Heart left ventricle (tissue), 16 donors: ENCODE measurements at regions not wholly inside any gene's neighbourhood (a gene's known extent, or its start where the extent isn't known, plus 50 kb on each side); places are given as distances from the start of the nearest gene placed in this dataset.
A peak's percentile ranks its signal among the peaks of the same experiment; 100 is the strongest.

ENCODE experiments used
- ATAC-seq, 4 donors: fragments of 200-7000 bp; cut with Tn5 transposase; one replicate each; pipeline ENCODE4 v1.9.1; 2020 to 2022; ENCODE audit warnings: moderate library complexity in 4 of 4, mild to moderate bottlenecking in 3 of 4, moderate number of reproducible peaks in 1 of 4
- DNase-seq, 5 donors: peaks; one replicate each; pipeline ENCODE4 v3.0.0-alpha.2; 2020
- H3K27ac ChIP-seq, 12 donors: fragments of 200-600 bp; sonication (generic) in 4 of 12; one replicate each; pipeline versions ENCODE4 v1.5.0 to v1.8.0; 2016 to 2022; ENCODE audit warnings: mild to moderate bottlenecking in 2 of 12
- H3K27me3 ChIP-seq, 9 donors: fragments of 200-600 bp; sonication (generic) in 2 of 9; one replicate each; pipeline versions ENCODE4 v1.5.1 to v1.8.0; 2016 to 2022; ENCODE audit warnings: mild to moderate bottlenecking in 3 of 9
- H3K36me3 ChIP-seq, 9 donors: fragments of 200-600 bp; sonication (generic) in 2 of 9; one replicate each; pipeline versions ENCODE4 v1.5.0 to v1.8.0; 2018 to 2022; ENCODE audit warnings: mild to moderate bottlenecking in 2 of 9
- H3K4me1 ChIP-seq, 12 donors: fragments of 200-600 bp; sonication (generic) in 4 of 12; one replicate each; pipeline versions ENCODE4 v1.5.0 to v1.8.0; 2016 to 2022; ENCODE audit warnings: mild to moderate bottlenecking in 3 of 12
- H3K4me3 ChIP-seq, 12 donors: fragments of 200-600 bp; sonication (generic) in 4 of 12; one replicate each; pipeline versions ENCODE4 v1.5.0 to v1.8.0; 2017 to 2022; ENCODE audit warnings: mild to moderate bottlenecking in 9 of 12, moderate library complexity in 4 of 12
- H3K9me3 ChIP-seq, 12 donors: fragments of 200-600 bp; sonication (generic) in 4 of 12; one replicate each; pipeline versions ENCODE4 v1.5.0 to v1.8.0; 2016 to 2022; ENCODE audit warnings: mild to moderate bottlenecking in 1 of 12
- POLR2A ChIP-seq, 2 donors: fragments of 450-650 bp; IDR thresholded peaks; one replicate each; pipeline ENCODE4 v1.6.1; 2017; ENCODE audit warnings: antibody characterized with exemption in 2 of 2, mild to moderate bottlenecking in 2 of 2, moderate library complexity in 2 of 2
- WGBS, 4 donors: extraction: QIAGEN DNeasy Blood & Tissue Kit in 2 of 4; methylation state at CpG; one replicate each; pipeline versions ENCODE4 v1.1.5 to v1.1.7; 2013 to 2018; 5-methylcytosine and 5-hydroxymethylcytosine counted together
- intact Hi-C, 10 donors: fragments of 100-400 bp; cut with DNase I; formaldehyde crosslinking; loops; one replicate each; pipeline versions ENCODE4 v1.11.1 to v1.14.2; 2022
- TF ChIP-seq, protein P1 (sequence below), 12 donors: fragments of 200-600 bp; sonication (generic) in 4 of 12; IDR thresholded peaks; one replicate each; pipeline versions ENCODE4 v1.5.0 to v1.8.0; 2018 to 2022; ENCODE audit warnings: antibody characterized with exemption in 12 of 12, mild to moderate bottlenecking in 5 of 12
- donor health status: ischemic (EF 13 %, LVEDD 7.1; RV severe dilation, severe dysfunction).
- donor health status: healthy with polysubstance abuse.
- donor health status: DM: no; HTN: yes; CAD: no.
- donor health status: DM: no; HTN: no; CAD: no.
- donor health status: ischemic (EF 25% LVEDD 6.9; RV normal size, moderate dysfunction).
- donor health status: ischemic (EF 25% LVEDD 5.7; RV mildly dilated, moderate dysfunction).
- donor health status: healthy.
- donor health status: DM: yes; HTN: yes; CAD: no.
- donor health status: ischemic (EF 35%, LVEDD 5.7; RV mildly dilated, moderate dysfunction).
- donor health status: nonischemic (EF 11% LVEDD 7.7; RV severe dilation, severe dysfunction).
- donor health status: DM: yes; HTN: yes; CAD: no.
- donor health status: PGD.
- donor health status: ischemic (EF 29% LVEDD 5.4; RV normal size, mild dysfunction).
- donor health status: nonischemic (EF 23%, LVEDD 6.1; RV moderate dilation, normal function).

DNA sequence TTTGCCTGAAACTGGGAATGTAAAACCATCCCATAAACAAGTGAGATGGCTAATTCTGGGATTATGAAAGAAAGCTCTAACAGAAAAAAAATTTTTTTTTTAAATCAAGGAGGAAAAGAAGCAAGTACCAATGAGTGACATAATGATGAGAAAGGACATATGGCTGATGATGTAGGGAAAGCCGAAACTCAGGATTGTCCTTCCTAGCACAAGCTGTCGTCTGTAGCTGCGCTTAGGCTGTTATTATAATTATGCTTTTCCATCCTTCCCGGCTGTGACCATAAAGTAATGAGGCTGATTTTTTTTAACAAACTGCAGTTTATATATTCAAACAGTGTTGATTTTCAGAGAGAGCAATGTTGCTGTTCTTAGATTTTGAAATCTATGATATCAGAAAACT is 209.8 kb upstream of the NOCT start:
- no peak for DNase-seq
- TF ChIP-seq POLR2A (IDR thresholded peaks at IDR 0.05), result no peak
- TF ChIP-seq, protein P1, sequence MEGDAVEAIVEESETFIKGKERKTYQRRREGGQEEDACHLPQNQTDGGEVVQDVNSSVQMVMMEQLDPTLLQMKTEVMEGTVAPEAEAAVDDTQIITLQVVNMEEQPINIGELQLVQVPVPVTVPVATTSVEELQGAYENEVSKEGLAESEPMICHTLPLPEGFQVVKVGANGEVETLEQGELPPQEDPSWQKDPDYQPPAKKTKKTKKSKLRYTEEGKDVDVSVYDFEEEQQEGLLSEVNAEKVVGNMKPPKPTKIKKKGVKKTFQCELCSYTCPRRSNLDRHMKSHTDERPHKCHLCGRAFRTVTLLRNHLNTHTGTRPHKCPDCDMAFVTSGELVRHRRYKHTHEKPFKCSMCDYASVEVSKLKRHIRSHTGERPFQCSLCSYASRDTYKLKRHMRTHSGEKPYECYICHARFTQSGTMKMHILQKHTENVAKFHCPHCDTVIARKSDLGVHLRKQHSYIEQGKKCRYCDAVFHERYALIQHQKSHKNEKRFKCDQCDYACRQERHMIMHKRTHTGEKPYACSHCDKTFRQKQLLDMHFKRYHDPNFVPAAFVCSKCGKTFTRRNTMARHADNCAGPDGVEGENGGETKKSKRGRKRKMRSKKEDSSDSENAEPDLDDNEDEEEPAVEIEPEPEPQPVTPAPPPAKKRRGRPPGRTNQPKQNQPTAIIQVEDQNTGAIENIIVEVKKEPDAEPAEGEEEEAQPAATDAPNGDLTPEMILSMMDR (IDR thresholded peaks at IDR 0.05), result no peak
- no peak overlapping the region for H3K27ac ChIP-seq
- no peak for ATAC-seq
- peaks cover 0 to 9% (median 0%) of the 10 kb centered on the region in 12 donors for H3K4me1 ChIP-seq
- H3K27me3 ChIP-seq, result peaks cover 0 to 15% (median 0%) of the 10 kb centered on the region in 9 donors
- no peak overlapping the region for H3K4me3 ChIP-seq
- no peaks in the 10 kb centered on the region for H3K9me3 ChIP-seq
- intact Hi-C loops, result no loop called here
- H3K36me3 ChIP-seq, result no peaks in the 10 kb centered on the region
- WGBS, 4 donors, result 69 to 85% (median 77%) methylated on average over 4 of the region's 4 CpGs

GRCh38 chr4:138804711-138805110 is 210.9 kb upstream of the NOCT start:
- TF ChIP-seq POLR2A (IDR thresholded peaks at IDR 0.05), result no peak
- TF ChIP-seq, protein P1 (IDR thresholded peaks at IDR 0.05), result no peak
- DNase-seq (peak in 1 of 5 donors; percentile 23), ATAC-seq (peak; percentile 62 to 93 (median 81))
- 3 to 5% (median 4%) methylated on average over 9 of the region's 9 CpGs for WGBS, 4 donors
- H3K9me3 ChIP-seq, result no peaks in the 10 kb centered on the region
- H3K4me1 ChIP-seq, result peaks cover 0 to 9% (median 0%) of the 10 kb centered on the region in 12 donors
- intact Hi-C loops, result no loop called here
- H3K36me3 ChIP-seq, result no peaks in the 10 kb centered on the region
- H3K27ac ChIP-seq, result no peak overlapping the region
- no peak overlapping the region for H3K4me3 ChIP-seq
- H3K27me3 ChIP-seq, result peaks cover 0 to 15% (median 0%) of the 10 kb centered on the region in 9 donors

DNA sequence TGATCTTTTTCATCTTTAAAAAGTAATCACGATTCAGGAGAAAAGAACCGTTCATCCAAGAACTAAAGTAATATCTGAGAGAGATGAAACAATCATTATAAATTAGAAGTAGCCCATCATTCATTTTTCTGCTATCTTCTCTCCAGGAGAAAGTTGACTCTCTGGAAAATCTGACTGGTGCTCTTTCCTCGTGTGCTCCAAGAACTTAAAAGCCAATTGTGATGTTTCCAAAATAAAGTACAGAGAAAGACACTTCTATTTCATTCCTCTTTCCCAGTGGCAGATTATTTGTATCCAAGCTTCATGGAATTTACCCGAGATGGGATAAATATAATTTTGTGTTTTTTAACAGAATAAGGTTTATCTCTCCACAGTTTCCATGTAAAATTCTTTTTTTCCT is 212.5 kb upstream of the NOCT start:
- Histone ChIP-seq H3K27me3 (peaks cover 0 to 15% (median 0%) of the 10 kb centered on the region in 9 donors), H3K4me3 (no peak overlapping the region), H3K27ac (no peak overlapping the region), H3K4me1 (peaks cover 0 to 9% (median 0%) of the 10 kb centered on the region in 12 donors), H3K9me3 (no peaks in the 10 kb centered on the region), H3K36me3 (no peaks in the 10 kb centered on the region)
- ATAC-seq, result no peak
- no peak for DNase-seq
- WGBS, 4 donors, result 70 to 83% (median 77%) methylated on average over 4 of the region's 4 CpGs
- TF ChIP-seq, protein P1 (IDR thresholded peaks at IDR 0.05), result no peak
- no peak for TF ChIP-seq POLR2A (IDR thresholded peaks at IDR 0.05)
- intact Hi-C loops, result no loop called here

- DNase-seq (no peak), ATAC-seq (no peak)
- TF ChIP-seq, protein P1 (IDR thresholded peaks at IDR 0.05), result no peak
- TF ChIP-seq POLR2A (IDR thresholded peaks at IDR 0.05), result no peak
- Histone ChIP-seq H3K4me3 (no peak overlapping the region), H3K36me3 (no peaks in the 10 kb centered on the region), H3K4me1 (peaks cover 0 to 9% (median 0%) of the 10 kb centered on the region in 12 donors), H3K27ac (no peak overlapping the region), H3K9me3 (no peaks in the 10 kb centered on the region), H3K27me3 (peaks cover 0 to 15% (median 0%) of the 10 kb centered on the region in 9 donors)
- intact Hi-C loops, result no loop called here
Measured at GRCh38 chr4:138802499-138802898, 213.1 kb upstream of the NOCT start.
